Globus pallidus (tissue), 1 donor: ENCODE measurements at regions not wholly inside any gene's neighbourhood (a gene's known extent, or its start where the extent isn't known, plus 50 kb on each side); places are given as distances from the start of the nearest gene placed in this dataset.
"Not testable (repeated sequence)": the region's sequence is repeated elsewhere in the genome, so short reads cannot be mapped to it uniquely, and the experiment has no call there.

Source experiments
- DNase-seq: peaks from one replicate; pipeline ENCODE4 v3.0.0-alpha.2; 2015; ENCODE audit warnings: low spot score

DNA sequence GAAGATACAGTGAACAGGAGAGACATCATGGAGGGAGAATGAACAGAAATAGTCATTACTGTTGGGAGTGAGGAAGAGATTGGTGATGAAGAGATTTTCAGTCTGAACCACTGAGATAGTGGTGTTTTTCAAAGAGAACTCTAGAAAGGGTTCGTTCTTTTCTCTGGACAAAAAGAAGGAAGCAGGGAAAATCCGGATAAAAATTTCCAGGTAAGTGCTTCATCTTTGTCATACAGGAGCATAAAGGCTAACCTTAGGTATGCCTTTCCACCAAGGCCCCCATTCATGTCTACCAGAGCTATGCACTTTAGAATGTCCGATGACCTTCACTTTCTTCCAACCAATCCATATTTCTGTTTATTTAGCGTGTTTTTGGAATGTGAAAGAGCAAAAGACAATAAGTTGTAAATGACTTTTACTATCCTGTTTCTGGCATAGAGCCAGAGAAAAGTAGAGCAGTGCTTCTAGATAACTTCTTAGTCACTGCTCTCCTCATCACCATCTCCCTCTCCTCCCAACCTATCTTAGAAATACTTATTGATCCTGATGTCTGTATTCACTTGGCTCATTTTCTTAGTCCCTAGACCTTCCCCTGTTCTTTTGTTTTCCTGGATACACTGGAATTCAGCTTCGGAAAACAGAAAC is 116.5 kb downstream of the TTC6 start:
- DNase-seq = no peak

DNA sequence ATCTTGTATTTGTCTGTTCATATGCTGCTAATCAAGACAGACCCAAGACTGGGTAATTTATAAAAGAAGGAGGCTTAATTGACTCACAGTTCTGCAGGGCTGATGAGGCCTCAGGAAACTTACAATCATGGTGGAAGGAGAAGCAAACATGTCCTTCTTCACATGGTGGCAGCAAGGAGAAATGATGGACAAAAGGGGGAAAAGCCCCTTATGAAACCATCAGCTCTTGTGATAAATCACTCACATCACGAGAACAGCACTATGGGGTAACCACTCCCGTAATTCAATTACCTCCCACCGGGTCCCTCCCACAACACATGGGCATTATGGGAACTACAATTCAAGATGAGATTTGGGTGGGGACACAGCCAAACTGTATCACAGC is 117.0 kb downstream of the TTC6 start:
- not testable (repeated sequence) for DNase-seq

DNA sequence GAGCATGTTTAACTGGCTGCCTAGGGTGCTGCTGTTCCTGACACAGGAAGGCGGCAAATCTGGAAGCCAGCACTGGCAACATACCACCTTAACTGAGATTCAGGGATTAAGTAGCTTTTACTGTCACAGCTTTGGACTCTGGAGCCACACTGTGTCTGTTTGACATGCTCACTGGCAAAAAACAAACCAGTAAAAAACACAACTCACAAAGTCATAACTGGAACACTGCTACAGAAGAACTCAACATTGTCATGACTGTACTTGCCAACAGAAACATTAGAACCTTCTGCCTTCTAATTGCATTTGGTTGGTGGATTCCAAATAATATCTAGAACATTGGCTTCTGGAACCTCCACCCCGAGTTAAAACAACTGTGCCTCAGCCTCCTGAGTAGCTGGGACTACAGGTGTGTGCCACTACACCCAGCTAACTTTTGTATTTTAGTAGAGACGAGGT is 117.6 kb downstream of the TTC6 start:
- no peak for DNase-seq

DNA sequence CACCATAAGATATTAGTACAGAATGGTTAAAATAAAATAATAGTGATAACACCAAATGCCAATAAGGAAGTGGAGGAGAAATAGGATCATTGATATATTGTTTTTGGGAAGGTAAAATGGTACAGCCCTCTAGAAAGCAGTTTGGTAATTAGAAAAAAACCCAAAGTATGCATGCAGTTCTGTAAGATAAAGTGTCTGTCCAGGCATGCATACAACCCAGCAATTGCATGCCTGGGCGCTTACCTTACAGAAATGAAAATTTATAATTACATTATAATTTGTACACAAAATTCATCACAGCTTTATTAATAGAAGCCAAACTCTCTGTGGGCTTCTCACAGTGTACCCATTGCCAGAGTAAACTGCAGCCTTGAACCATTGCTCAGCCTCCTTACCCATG is 124.7 kb downstream of the TTC6 start:
- DNase-seq = no peak

DNA sequence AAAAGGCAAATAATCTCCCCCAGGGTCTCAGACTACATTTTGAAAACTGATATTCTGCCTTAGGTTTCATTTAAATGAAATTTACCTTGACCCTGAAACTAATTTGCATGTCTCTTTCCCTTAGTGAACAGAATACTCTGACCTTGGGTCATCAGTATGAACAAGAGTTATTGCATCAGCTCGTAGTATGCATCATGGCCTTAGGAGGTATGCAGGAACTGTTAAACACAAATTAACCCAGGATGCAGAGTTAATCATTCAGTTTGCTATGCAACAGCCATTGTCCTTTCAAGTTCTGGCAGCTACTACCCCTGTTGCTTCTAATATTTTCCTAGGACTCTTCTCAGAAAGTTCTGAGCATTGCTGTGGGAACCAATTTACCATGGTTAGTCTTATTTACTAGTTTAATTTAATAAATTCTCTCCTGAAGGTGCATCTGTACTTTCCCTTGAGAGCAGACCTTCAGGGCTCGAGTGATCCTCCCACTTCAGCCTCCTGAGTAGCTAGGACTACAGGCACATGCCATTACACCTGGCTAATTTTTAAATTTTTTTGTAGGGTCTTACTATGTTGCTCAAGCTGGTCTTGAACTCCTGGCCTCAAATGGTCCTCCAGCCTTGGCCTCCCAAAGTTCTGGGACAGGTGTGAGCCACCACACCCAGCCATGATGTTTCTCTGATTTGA is 126.7 kb downstream of the TTC6 start:
- no peak for DNase-seq

DNA sequence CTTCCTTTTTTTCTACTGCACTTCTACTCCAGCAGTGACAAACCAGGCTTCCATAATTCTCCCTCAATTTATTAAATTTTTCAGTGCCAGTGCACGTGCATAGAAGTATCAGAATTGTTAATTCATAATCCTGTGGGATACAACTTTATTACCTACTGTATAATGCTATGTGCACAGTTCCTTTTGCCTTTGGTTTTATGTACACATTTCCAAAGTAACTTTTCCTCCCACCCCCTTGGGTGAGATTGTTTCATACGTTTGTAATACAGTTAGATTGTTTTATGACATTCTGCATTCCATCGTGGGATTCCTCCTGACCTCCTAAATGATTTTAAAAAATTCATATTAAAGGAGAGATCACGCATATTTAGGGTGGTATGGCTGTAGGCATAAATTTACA is 128.1 kb downstream of the TTC6 start:
- DNase-seq = no peak

DNA sequence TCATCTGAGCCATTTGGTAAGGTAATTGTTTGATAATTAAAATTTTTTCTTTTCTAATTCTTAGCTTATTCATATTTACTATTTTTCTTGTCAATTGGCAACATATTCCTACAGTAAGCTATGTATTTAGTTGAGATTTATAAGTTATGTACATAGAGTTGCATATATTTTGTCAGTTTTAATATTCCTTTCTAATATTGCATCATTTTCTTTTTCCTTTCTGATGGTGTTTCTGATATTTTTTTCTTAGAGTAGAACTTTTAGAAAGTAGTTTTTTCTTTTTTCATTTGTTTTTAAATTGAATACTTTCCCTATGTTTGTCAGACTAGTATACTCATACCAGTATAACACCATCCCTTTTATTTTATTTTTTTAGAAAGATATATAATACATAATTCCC is 131.3 kb downstream of the TTC6 start:
- no peak for DNase-seq

DNA sequence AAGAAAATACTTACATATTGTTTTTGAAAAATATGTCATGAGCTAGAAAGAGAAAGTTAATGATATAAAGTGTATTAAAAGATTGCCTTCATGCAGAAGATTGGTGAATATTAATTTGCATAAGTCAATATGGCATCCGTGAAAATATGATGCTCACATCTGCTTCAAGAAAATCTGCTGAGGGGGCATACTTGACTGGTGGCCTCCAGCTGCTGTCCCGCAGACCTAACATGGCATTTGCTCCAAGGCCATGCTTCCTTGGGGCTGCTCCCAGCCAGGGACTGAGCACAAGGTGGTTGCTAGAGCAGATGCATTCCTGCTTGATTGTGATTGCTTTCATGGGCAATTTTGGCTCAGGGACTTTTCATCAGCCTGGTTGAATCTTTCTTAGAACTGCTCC is 133.8 kb downstream of the TTC6 start:
- DNase-seq = no peak

DNA sequence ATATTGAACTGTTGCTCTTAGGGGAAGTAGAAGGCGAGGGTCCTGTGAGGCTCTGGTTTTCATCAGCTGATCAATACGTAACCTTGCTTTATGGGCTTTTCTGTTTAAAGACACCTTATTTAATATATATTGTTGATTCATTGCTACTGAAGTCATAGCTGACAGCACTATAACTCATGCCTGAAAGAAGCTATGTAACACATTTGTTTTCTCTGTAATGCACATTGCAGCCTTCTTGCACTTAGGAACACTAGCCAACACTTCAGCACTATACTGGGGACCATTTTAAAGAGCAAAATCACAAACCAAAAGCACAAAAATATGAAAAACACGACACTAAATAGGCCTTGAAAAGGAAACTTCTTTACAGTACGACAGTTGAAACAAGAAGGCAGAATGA is 135.7 kb downstream of the TTC6 start:
- DNase-seq = no peak

DNA sequence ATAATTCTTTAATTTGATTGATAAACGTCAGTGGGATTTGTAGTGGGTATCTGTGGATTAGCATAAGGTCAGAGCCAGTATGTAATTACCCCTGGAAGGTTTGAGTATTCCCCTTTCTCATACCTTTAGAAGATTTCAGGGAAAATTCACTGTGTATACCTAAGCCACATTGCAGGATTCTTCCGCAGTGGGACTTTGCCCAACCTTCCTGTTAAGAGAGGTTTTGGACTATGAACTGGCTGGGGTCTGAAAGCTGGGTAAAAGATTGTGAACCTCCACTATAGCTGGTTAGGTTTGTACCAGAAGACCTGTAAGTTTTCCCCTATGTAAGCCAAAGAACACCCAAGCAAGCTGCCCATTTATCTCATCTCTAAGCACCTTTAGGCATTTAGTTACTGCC is 150.2 kb downstream of the TTC6 start:
- DNase-seq = no peak

DNA sequence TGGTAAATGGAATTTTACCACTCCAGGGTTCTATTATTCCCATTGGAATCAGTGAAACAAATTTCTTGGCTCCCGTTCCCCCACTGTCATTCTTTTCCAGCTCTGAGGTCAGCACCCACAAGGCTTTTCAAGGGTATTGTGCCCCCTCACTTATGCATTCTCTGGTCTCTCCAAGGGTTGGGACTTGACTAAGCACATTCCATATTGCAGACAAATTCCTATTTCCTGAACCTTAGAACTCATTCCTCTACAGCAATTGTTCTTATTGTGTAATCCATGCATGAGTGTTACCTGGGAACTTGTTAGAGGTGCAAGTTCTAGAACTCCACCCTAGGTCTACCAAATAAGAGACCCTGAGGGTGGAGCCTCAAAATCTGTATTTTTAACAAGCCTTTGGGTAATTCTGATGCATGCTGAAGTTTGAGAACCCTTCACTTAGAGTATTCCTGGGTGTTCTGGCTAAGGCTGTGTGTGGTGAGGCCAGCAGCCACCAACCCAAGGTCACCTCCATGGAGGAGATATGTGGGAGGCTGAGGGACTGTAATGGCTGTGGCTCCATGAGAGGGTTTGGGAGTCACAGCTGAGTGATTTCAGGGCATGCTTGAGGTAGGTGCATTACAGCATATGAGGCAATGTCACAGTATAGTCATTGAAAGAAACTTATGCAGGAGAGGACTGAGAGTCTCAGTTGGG is 150.9 kb downstream of the TTC6 start:
- DNase-seq = no peak

DNA sequence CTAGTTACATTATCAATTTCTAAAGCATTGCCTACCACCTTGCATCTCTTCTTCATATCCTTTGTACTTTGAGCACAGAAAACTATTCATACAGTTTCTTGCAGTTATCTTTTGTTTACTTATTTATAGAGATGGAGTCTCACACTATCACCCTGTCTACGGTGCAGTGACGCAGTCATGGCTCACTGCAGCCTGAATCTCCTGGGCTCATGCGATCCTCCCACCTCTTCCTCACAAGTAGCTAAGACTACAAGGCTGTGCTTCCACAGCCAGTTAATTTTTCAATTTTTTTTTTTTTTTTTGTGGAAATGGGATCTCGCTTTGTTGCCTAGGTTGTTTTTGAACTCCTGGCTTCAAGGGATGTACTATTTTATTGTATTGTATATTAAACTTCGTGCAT is 158.0 kb downstream of the TTC6 start:
- no peak for DNase-seq

DNA sequence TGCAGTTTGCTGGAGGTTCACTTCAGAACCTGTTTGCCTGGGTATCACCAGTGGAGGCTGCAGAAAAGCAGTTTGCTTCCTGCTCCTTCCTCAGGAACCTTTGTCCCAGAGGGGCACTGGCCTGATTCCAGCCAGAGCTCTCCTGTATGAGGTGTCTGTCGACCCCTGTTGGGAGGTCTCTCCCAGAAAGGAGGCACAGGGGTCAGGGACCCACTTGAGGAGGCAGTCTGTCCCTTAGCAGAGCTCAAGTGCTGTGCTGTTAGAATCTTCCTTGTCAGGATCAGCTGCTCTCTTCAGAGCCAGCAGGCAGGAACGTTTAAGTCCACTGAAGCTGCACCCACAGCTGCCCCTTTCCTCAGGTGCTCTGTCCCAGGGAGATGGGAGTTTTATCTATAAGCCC is 164.8 kb downstream of the TTC6 start:
- not testable (repeated sequence) for DNase-seq

DNA sequence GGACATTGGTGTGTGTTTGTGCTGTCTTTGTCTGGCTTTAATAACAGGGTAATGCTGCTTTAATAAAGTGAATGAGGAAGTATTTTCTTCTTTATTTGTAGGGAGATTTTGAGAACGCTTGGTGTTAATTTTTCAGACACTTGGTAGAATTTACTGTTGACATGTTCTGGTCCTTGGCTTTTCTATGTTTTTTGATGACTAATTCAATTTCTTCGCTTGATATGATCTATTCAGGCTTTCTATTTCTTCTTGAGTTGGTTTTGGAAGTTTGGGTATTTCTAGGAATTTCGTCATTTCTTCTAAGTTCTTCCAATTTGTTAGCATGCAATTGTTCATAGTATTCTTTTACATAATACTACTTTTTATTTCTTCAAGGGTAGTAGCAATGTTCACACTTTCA is 167.8 kb downstream of the TTC6 start:
- DNase-seq = no peak

DNA sequence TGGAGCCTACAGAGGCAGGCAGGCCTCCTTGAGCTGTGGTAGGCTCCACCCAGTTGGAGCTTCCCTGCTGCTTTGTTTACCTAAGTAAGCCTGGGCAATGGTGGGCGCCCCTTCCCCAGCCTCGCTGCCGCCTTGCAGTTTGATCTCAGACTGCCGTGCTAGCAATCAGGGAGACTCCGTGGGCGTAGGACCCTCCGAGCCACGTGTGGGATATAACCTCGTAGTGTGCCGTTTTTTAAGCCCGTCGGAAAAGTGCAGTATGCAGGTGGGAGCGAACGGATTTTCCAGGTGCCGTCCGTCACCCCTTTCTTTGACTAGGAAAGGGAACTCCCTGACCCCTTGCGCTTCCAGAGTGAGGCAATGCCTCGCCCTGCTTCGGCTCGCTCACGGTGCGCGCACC is 176.9 kb downstream of the TTC6 start:
- DNase-seq = not testable (repeated sequence)

DNA sequence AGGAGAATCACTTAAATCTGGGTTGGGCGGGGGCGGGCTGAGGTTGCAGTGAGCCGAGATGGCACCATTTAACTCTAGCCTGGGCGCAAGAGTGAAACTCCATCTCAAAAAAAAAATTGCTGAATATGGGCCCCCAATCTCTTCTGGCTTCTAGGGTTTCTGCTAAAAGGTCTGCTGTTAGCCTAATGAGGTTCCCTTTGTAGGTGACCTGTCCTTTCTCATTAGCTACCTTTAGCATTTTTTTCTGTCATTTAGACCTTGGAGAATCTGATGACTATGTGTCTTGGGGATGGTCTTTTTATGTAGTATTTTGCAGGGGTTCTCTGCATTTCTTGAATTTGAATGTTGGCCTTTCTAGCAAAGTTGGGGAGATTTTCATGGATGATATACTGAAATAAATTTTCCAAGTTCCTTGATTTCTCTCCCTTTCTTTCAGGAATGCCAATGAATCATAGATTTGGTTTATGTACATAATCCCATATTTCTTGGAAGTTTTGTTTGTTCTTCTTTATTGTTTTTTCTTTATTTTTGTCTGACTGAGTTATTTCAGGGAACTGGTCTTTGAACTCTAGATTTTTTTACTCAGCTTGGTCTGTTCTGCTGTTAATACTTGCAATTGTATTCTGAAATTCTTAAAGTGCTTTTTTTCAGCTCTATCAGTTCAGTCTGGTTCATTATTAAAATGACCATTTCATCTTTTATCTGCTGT is 181.5 kb downstream of the TTC6 start:
- no peak for DNase-seq

DNA sequence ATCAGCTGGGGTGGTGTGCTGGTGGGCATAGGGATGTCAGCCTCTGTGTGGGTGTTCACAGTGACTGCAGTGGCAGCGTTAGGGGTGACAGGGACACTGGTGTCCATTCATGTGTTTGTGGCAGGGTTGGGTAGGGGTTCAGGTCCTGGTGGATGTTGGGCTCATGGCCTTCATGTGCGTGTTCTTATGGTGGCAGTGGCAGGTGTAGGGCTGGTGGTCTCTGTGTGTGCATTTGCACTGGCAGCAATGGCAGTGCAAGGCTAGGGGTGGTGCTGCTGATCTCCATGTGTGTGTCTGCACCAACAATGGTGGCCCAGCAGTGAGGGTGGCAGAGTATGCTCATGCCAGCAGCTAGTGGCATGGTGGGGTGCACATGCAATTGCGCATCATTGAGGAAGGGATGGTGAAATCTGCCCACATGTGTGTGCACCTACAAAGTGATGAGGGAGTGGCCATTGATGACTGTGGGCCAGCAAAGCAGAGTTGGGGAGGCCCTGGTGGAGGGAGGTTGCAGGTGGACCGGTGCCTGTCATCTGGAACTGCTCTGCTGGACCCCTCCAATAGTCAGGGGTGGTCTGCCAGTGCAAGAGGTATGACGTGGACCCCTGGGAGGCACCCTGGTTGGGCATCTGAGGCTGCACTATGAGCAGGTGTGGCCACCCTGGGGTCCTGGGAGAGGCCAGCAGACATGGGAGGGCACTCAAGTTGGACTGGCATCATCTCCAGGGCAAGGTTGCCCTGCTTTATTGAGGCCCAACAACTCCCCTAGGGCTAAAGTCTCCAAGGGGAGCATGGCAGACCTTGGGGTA is 182.9 kb downstream of the TTC6 start:
- no peak for DNase-seq

DNA sequence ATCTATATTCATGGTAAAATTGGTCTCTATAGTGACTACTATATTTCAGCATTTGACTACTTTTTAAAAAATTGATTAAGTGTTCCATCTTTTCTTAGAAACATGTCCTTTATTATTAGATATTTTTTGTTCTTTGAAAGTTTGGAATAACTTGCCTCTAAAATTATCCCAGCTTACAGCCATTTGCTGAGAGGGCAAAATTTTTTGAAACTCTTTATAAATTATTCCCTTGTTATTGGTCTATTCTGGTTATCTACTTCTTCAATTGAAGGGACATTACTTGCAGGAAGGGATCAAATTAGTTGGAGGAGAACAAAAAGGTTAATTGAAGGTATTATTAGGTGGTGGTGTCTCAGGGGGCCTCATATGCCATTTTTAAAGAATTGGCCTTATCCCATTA is 184.1 kb downstream of the TTC6 start:
- DNase-seq = no peak

DNA sequence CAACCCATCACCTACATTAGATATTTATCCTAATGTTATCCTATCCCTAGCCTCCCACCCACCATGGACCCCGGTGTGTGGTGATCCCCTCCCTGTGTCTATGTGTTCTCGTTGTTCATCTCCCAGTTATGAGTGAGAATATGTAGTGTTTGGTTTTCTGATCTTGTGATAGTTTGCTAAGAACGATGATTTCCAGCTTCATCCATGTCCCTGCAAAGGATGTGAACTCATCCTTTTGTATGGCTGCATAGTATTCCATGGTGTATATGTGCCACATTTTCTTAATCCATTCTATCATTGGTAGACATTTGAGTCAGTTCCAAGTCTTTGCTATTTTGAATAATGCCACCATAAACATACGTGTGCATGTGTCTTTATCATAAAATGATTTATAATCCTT is 185.3 kb downstream of the TTC6 start:
- not testable (repeated sequence) for DNase-seq

DNA sequence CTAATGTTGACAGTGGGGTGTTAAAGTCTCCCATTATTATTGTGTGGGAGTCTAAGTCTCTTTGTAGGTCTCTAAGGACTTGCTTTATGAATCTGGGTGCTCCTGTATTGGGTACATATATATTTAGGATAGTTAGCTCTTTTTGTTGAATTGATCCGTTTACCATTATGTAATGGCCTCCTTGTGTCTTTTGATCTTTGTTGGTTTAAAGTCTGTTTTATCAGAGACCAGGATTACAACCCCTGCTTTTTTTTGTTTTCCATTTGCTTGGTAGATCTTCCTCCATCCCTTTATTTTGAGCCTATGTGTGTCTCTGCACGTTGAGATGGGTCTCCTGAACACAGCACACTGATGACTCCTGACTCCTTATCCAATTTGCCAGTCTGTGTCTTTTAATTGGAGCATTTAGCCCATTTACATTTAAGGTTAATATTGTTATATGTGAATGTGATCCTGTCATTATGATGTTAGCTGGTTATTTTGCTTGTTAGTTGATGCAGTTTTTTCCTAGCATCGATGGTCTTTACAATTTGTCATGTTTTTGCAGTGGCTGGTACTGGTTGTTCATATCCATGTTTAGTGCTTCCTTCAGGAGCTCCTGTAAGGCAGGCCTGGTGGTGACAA is 188.9 kb downstream of the TTC6 start:
- not testable (repeated sequence) for DNase-seq

DNA sequence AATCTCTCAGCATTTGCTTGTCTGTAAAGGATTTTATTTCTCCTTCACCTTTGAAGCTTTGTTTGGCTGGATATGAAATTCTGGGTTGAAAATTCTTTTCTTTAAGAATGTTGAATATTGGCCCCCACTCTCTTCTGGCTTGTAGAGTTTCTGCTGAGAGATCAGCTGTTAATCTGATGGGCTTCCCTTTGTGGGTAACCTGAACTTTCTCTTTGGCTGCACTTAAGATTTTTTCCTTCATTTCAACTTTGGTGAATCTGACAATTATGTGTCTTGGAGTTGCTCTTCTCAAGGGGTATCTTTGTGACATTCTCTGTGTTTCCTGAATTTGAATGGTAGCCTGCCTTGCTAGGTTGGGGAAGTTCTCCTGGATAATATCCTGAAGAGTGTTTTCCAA is 189.4 kb downstream of the TTC6 start:
- not testable (repeated sequence) for DNase-seq
